SK-MEL-5 (cell line): ENCODE measurements at regions not wholly inside any gene's neighbourhood (a gene's known extent, or its start where the extent isn't known, plus 50 kb on each side); places are given as distances from the start of the nearest gene placed in this dataset.

Source experiments
- DNase-seq: peaks from one replicate; pipeline ENCODE4 v3.0.0-alpha.2; 2016; ENCODE audit warnings: low read depth, low spot score
- in situ Hi-C: cut with HindIII; loops from 2 replicates; pipeline ENCODE4 v1.10.0; 2016; ENCODE audit warnings: low sequenced_read_pairs, high pct_unique_total_duplicates, low pct_unique_long_range_greater_than_20kb

DNA sequence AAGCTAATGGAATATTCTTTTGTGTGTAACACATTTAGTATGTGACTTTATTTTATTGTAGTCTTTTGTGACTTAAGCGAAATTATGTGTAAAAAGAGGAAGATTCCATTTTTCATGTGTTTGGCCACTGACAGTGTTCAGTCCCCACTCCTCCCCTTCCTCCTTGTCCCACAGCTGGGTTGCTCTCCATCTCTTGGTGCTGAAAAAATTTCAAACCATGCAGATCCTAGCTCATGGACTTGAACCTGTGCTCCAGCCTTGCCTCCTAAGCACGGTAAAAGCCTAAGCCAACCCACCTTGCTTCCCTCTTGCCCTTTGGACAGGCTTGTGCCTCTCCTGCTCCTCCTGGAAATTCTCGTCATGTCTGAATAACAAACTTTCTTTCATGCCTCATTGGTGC is 2008.5 kb upstream of the TENM3 start:
- in situ Hi-C loops = no loop called here
- DNase-seq = no peak

DNA sequence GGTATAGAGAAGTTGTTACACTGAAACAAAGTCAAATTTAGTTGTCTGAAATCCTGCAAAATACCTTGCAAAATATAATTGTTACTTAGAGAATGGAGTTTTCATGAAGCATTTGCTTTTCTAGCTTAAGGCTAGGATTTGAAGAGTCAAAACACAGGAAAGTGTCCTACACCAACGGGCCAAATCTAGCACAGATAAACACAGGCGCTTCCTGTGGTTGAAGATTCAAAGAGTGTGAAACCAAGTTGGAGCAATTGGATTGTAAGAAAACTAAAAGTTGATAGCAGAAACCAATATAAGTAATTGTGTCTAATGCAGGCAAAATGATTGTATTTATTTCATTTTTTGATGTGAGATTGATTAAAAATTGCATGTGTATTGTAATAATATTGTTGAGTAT is 2002.5 kb upstream of the TENM3 start:
- DNase-seq = no peak
- in situ Hi-C loops = no loop called here

DNA sequence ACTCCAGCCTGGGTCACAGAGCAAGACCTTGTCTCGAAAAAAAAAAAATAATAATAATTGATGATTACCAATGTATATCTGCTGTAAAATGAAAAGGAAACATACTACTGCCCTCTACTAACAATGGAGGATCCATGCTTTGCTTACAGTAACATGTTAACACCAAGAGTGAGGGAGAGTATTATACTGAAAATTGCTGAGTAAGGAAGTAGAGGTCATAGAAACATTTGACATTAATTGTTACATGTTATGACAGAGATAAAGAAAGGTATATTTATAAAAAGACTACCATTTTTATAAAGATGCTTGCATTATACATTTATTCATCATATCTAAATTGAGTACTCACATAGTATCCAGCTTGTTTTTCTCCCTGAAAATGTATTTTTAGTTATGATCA is 1989.8 kb upstream of the TENM3 start:
- in situ Hi-C loops = no loop called here
- no peak for DNase-seq

DNA sequence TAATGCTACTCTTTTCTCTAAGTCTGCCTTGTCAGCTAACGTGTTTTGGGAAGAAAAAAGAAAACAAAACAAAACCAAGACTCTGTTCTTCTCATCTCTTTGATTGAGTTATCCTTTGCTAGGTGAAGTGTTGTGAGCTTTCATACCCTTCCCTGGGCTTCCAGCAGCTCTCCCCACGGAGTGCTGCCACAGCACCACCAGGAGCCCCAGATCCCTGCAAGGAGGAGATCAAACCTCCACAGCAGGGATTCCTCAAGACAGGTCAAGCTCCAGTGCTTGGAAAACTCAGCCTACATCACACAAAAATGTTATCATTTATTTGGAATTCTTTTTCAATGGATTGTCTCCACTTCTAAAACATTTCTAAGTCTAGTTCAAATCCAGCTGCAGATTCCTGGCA is 1981.9 kb upstream of the TENM3 start:
- in situ Hi-C loops = no loop called here
- no peak for DNase-seq

DNA sequence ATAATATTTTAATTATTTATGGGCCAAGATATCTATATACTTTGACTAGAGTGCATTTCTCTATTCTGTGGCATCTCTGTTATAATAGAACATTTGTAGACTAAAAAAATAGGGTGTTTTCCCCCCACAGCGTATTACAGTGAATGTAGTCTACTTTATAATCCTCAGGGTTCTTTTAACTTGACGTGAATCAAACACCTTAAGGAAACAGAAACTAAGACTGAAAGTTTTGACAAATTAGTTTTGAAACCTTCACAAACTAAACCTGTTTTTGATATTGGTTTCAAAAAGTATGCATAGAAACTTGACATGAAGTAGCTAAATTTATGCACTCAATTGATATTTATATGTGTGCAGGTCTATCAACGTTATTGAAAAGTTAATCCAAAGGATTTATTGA is 1963.1 kb upstream of the TENM3 start:
- in situ Hi-C loops = no loop called here

DNA sequence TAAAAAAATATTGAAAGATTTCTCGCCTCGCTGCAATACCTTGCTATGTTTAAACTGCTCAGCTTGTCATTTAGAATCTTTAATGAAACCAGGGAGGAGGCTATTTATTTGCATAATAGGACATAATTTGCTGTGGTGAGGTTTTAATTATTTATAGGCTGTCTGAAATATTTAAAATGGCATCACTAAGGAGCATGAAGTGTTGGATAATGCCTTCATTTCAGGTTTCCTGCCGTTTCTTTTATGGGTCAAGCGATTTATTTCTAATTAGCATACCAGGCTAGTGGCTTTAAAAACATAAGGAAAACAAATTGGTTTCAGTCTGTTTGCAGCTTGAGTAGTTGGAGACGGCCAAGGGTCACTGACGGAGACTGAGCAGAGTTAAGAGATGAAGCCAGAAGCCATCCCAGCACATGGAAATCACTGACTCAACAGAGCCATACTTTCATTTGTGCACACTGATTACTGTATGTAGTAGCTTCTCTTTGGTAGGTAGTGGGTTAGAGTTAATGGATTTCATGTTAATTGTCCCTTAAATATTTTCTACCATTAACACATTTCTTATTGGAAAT is 1962.4 kb upstream of the TENM3 start:
- no peak for DNase-seq
- in situ Hi-C loops = no loop called here

More for the DNA sequence above, 1963.1 kb upstream of the TENM3 start:
- DNase-seq = no peak

DNA sequence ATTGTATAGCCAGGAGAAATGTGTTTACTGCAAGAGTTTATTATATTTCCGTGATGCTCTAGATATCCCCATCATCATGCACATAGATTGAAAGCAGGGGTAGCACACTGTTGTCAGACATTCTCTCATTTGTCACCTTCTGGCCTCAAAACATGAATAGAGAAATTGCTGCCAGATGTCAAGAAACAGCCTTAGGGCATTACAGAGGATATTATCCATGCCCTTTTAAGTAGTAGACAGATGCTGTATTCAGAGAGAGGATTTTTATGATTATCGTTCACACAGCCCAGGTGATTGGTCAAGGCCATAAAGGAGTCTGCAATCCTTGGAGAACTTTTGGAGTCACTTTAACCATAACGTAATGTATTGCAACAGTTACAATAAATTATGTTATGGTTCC is 1961.5 kb upstream of the TENM3 start:
- DNase-seq = peak; percentile 72
- in situ Hi-C loops = no loop called here

DNA sequence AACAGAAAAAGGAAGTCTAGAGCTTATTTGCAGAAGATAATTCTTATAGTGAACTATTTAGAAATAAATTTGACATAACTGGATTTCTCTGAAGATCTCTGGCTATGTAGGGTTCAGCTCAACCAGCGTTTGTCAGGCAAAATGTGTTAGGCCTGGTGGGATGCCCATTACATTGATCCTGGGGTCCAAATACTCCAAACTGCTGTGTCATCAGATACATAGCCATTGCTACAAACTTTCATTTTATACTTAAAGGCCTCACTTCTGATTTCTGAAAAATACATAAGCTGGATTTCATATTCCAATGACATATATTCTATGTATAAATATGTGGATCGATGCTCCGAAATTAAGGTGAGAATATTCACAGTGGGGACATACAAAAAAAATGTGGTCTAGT is 1958.9 kb upstream of the TENM3 start:
- in situ Hi-C loops = no loop called here

DNA sequence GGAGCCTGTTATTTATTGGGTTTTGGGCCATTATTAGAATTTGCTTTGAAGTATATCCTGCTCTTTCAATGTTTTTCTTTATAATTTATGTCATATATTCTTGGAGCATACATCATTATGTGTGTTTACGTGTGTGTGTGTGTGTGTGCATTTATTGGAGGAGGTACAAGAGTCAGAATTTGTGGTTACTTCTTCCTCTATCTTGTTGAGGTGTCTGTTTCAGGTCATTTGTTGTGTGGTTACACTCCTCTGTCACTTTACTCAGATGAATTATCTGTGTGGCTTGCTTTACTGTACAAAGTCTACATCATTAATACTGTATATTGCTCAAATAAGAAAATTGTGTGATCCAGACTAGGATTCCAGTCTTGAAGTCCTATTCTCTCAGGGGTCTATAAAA is 1957.4 kb upstream of the TENM3 start:
- in situ Hi-C loops = no loop called here

More for the DNA sequence above, 1958.9 kb upstream of the TENM3 start:
- no peak for DNase-seq

DNA sequence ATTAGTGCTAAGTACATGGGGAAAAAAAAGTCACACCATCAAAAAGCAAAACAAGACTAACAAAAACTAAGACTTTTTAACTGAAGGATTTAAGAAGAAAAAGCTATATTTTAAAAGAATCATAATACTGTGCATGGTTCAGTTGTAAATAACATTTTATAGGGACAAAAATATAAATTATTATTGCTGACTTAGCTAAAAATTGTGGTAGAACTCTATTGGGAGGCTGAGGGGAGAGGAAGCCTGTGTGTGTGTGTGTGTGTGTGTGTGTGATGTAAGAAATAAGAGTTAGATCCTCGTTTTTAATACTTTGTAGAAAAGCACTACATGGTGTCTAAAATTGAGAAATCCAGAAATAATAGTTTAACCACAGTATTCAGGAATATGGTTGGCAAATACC is 1950.9 kb upstream of the TENM3 start:
- no peak for DNase-seq
- in situ Hi-C loops = no loop called here

More for the DNA sequence above, 1957.4 kb upstream of the TENM3 start:
- DNase-seq = no peak

DNA sequence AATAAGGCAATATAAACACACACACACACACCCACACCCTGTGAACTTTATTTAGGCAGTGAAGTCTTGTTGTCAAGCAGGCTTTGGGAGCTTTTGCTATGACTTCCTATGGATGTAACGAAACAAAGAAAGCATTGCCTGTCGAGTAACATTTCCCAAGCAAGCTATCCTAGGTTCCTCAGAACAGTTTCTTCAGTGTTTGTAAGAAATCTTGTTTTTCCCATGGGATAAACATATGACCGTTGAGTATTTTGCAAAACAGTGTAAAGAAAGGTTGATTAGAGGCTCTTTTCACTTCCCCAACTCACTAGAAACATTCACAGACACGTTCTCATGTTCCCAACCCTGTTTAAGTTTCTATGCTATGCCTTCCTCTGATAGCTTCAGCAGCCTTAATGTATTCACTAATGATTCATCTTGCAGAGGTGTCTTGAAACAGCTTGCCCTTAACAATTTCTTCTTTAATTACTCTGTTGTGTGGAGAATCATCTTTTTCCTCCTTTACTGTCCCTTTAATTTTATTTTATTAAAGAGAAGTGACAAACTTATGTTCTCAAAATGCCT is 1947.1 kb upstream of the TENM3 start:
- in situ Hi-C loops = no loop called here
- DNase-seq = peak; percentile 92

DNA sequence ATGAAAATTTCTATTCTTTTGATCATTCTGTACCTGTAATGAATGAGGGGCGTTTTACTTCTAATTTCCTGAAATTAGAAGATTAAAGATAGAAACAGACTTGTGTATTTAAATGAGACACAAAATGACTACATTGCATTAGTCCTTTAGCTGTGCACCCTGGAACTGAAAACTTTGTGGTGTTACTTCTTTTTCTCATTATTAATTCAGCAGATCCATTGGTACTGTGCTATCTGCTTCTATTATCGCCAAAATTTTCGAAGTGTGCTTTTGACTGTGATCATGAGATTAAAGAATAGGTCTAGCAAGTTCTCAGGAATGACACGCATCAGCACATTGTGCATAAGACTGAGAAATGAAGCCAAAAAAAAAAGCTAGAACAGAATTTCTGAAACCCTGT is 1938.9 kb upstream of the TENM3 start:
- DNase-seq = no peak
- in situ Hi-C loops = no loop called here

DNA sequence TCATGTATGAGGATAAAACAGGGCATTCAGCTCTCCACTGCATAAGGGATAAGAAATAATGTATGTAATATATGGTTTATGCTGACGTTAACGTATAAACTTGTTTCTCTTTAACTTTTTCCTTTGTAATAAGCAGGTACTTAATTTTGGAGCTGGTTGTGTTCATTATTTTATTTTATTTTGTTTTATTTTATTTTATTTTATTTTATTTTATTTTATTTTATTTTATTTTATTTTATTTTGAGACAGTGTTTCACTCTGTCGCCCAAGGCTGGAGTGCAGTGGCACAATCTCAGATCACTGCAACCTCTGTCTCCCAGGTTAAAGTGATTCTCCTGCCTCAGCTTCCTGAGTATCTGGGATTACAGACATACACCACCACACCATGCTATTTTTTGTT is 1932.6 kb upstream of the TENM3 start:
- in situ Hi-C loops = no loop called here
- no peak for DNase-seq

DNA sequence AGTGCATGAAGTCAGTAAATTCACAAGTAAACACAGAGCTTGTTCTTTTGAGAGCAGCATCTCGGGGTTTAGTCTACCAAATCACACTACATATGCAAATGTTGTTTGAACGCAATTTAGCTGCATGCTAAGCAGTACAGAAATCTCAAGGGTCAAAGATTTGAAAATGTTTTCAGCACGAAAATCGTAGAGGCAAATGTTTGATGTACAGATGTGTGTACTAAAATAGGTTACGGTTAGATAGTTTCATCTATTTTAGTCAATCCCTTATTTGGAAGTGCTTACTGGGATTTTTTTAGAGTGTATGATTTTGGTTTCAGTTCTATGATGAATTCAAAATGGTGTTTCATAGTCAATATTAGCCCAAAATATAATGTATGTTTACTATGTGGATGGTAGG is 1928.2 kb upstream of the TENM3 start:
- in situ Hi-C loops = loop anchor here (5.0 kb wide), 1 partner anchor 62 kb away; no protein-coding TSS in a partner anchor
- no peak for DNase-seq

DNA sequence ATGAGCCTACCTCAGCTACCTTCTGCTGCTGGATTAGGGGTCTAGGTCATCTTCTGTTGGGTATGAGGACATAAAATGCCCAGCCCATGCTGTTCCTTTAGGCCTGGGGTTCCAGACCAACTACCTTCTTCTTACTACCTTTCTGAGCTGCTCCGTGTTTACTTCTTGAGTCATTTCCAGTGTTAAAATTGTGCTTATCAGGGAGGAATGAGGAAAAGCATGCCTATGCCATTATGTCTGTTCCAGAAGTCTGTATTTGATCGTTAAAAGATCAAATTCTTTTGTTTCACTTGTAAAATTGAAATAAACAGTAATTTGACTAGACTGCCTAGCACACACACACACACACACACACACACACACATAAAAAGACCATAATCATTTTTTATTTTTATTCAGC is 1912.7 kb upstream of the TENM3 start:
- DNase-seq = no peak
- in situ Hi-C loops = no loop called here

DNA sequence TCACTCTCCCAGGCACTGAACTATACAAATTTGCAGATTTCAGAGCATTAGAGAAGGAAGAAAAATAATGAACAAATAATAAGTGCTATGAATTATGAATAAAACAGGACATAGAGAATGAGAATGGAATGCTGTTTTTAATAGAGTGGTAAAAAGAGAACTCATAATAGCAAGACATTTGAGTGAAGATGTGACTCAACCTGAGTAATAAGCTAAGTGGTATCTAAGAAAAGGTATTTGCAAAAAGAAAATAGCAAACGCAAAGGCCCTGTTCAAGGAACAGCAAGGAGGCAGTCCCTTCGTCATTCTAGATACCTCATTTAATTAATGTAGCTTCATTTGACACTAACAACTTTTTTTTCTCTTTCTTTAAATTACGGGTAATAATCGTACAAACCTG is 1910.0 kb upstream of the TENM3 start:
- DNase-seq = no peak
- in situ Hi-C loops = no loop called here

DNA sequence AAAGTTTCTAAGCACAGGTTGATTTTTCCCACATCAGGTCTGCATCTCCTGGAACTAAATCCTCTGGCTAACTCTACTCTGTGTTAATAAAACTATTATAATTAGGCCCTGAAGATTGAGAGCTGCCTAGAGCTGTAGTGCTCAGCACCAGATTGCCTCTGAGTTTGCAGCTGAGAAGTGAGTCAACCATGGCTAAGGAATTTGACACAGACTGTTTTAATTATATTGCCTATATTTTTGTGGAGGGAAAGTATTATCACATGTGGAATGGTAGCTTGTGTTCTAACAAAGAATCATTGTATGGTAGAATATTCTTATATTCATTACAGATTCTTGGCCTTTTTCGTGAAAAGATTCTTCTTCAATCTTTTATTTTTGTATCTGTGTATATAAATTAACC is 1907.6 kb upstream of the TENM3 start:
- DNase-seq = no peak
- in situ Hi-C loops = no loop called here

DNA sequence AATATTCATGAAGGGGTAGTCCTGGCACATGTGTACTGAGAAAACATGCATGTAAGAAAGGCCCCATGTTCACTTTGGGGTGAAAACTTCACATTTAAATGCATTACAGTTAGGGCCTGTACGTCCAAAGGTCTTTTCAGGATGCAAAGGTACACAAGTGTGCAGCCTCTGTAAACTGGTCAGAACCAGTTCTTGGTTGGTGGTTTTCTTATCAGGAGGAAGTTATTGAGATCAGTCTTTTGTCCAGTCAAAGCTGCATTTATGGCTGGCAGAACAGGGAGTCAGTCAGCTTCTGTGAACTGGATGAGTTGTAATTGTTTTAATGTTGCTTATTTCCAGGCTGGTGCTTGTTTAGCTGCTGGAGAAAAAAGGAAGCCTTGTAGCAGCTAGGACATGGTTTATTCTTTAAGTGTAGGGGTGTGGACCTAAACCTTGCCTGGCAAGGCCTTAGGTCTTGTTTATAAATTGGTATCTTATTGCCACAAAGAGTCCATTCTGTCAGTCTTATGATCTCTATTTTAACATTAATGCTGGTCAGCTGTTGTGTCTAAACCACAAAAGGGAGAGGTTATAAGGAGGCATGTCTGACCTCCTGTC is 1906.6 kb upstream of the TENM3 start:
- peak; percentile 73 for DNase-seq
- in situ Hi-C loops = no loop called here

DNA sequence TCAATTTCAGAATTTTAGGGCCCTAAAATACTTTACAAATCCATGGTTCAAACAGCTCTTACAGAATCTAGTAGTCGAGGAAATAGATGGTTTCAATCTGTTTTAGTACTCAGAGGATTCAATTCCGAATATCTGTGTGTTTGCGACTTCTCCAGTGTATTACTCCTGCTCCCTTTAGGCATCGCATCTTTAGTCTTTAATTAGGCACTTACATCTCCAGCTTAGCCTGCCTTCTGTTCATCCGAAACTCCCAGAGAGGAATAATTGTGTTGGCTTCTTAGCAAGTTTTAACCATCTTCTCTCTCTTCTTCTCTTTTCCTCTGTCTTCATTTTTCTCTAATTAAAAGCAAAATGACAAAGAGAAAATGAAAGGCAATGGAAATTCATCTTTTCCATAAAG is 1901.3 kb upstream of the TENM3 start:
- no peak for DNase-seq
- in situ Hi-C loops = no loop called here
